Trophoblast cell (in vitro differentiated cells and primary cell): ENCODE measurements at regions not wholly inside any gene's neighbourhood (a gene's known extent, or its start where the extent isn't known, plus 50 kb on each side); places are given as distances from the start of the nearest gene placed in this dataset.

Experiments
- DNase-seq, 2 donors: peaks; one replicate each; pipeline ENCODE4 v3.0.0-alpha.2; 2016
- H2AFZ ChIP-seq: 2 replicates; pipeline ENCODE4 v1.6.1; 2013; ENCODE audit warnings: low read length, moderate library complexity, mild to moderate bottlenecking; ENCODE audit not compliant: insufficient read depth, poor library complexity
- H2AK5ac ChIP-seq: 2 replicates; pipeline ENCODE4 v1.6.1; 2013; ENCODE audit warnings: mild to moderate bottlenecking, low read length
- H2BK120ac ChIP-seq: 2 replicates; pipeline ENCODE4 v1.6.1; 2013; ENCODE audit warnings: low read length, mild to moderate bottlenecking, moderate library complexity; ENCODE audit not compliant: insufficient read depth, poor library complexity
- H2BK12ac ChIP-seq: 2 replicates; pipeline ENCODE4 v1.6.1; 2013; ENCODE audit warnings: mild to moderate bottlenecking, low read length, moderate library complexity
- H2BK5ac ChIP-seq: 2 replicates; pipeline ENCODE4 v1.6.1; 2013; ENCODE audit warnings: low read length, low read depth, moderate library complexity, mild to moderate bottlenecking; ENCODE audit not compliant: poor library complexity
- H3K14ac ChIP-seq: 2 replicates; pipeline ENCODE4 v1.6.1; 2013; ENCODE audit warnings: mild to moderate bottlenecking, low read length
- H3K18ac ChIP-seq: 2 replicates; pipeline ENCODE4 v1.6.1; 2013; ENCODE audit warnings: mild to moderate bottlenecking, low read length
- H3K23ac ChIP-seq: 2 replicates; pipeline ENCODE4 v1.6.1; 2013; ENCODE audit warnings: low read length
- H3K27ac ChIP-seq: 2 replicates; pipeline ENCODE4 v1.5.1; 2013; ENCODE audit warnings: low read depth, mild to moderate bottlenecking, inconsistent platforms, low read length, moderate library complexity
- H3K27me3 ChIP-seq: 2 replicates; pipeline ENCODE4 v1.6.1; 2013; ENCODE audit warnings: inconsistent platforms, mild to moderate bottlenecking, low read length, moderate library complexity; ENCODE audit not compliant: insufficient read depth
- H3K36me3 ChIP-seq, 2 experiments: 1 replicate in 1 of 2; 2 replicates in 1 of 2; pipeline ENCODE4 v1.6.1; 2013; ENCODE audit warnings: low read length in 2 of 2, mild to moderate bottlenecking in 2 of 2, moderate library complexity in 1 of 2; ENCODE audit not compliant: insufficient read depth in 2 of 2, control insufficient read depth in 1 of 2
- H3K4ac ChIP-seq: 2 replicates; pipeline ENCODE4 v1.6.1; 2013; ENCODE audit warnings: low read depth, mild to moderate bottlenecking, low read length, moderate library complexity
- H3K4me1 ChIP-seq, 2 experiments: 1 replicate in 1 of 2; 2 replicates in 1 of 2; pipeline ENCODE4 v1.6.1; 2013; ENCODE audit warnings: low read length in 2 of 2, mild to moderate bottlenecking in 2 of 2, moderate library complexity in 1 of 2; ENCODE audit not compliant: insufficient read depth in 2 of 2, control insufficient read depth in 1 of 2
- H3K4me2 ChIP-seq: 2 replicates; pipeline ENCODE4 v1.6.1; 2013; ENCODE audit warnings: inconsistent platforms, mild to moderate bottlenecking, low read length, moderate library complexity
- H3K4me3 ChIP-seq: 2 replicates; pipeline ENCODE4 v1.5.1; 2013; ENCODE audit warnings: mild to moderate bottlenecking, low read depth, low read length, inconsistent platforms
- H3K79me1 ChIP-seq: one replicate; pipeline ENCODE4 v1.6.1; 2013; ENCODE audit warnings: low read length
- H3K79me2 ChIP-seq: 2 replicates; pipeline ENCODE4 v1.6.1; 2013; ENCODE audit warnings: low read length, mild to moderate bottlenecking; ENCODE audit not compliant: control insufficient read depth, insufficient read depth, poor library complexity
- H3K9ac ChIP-seq: 2 replicates; pipeline ENCODE4 v1.6.1; 2013; ENCODE audit warnings: mild to moderate bottlenecking, low read length
- H3K9me3 ChIP-seq: 2 replicates; pipeline ENCODE4 v1.6.1; 2013; ENCODE audit warnings: low read depth, mild to moderate bottlenecking, control low read depth, inconsistent platforms, low read length; ENCODE audit not compliant: insufficient read depth
- H4K12ac ChIP-seq: 2 replicates; pipeline ENCODE4 v1.6.1; 2013; ENCODE audit warnings: low read depth, mild to moderate bottlenecking, low read length, moderate library complexity
- H4K8ac ChIP-seq: 2 replicates; pipeline ENCODE4 v1.6.1; 2013; ENCODE audit warnings: low read depth, mild to moderate bottlenecking, low read length, moderate library complexity
- H4K91ac ChIP-seq: one replicate; pipeline ENCODE4 v1.6.1; 2013; ENCODE audit warnings: low read depth, mild to moderate bottlenecking, low read length, moderate library complexity
- WGBS: extraction: QIAGEN DNeasy Blood & Tissue Kit; methylation state at CpG from one replicate; pipeline ENCODE4 v1.1.7; 2013; ENCODE audit warnings: missing lambda C conversion rate; ENCODE audit not compliant: insufficient read length, insufficient coverage; ENCODE audit errors: extremely low coverage; 5-methylcytosine and 5-hydroxymethylcytosine counted together

DNA sequence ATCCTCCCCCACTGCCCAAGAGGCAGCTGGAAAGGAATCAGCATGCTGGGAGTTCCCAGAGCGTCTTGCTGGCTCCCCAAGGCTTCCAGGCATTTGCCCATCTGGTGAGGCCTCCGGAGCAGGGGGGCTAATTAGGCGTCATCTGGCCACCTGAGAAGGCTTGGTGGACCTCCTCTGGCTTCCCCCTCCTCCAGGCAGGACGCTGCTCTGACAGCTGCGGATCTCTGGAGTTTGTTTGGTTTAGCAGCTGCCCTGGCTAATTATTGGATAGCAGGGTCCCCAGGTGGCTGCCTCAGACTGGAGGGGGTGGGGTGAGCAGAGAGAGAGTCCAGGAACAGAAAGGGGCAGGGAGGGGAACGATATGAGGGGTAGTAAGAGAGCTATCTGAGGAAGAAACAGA, 425.2 kb upstream of the MEX3C start:
- Histone ChIP-seq H3K36me3 (no peaks in the 10 kb centered on the region), H2AFZ (no peak overlapping the region), H3K18ac (no peak overlapping the region), H3K9ac (no peak overlapping the region), H3K4me3 (no peak overlapping the region), H3K79me1 (no peaks in the 10 kb centered on the region), H2AK5ac (no peak overlapping the region), H3K9me3 (no peaks in the 10 kb centered on the region), H3K27me3 (no peaks in the 10 kb centered on the region), H2BK5ac (no peak overlapping the region), H3K79me2 (no peaks in the 10 kb centered on the region), H3K4me2 (no peak overlapping the region), H3K4me1 (no peaks in the 10 kb centered on the region), H3K23ac (no peak overlapping the region), H3K27ac (no peak overlapping the region), H4K12ac (no peak overlapping the region), H3K4ac (no peak overlapping the region), H2BK120ac (no peak overlapping the region), H2BK12ac (no peak overlapping the region), H3K14ac (no peak overlapping the region), H4K91ac (no peak overlapping the region), H4K8ac (no peak overlapping the region)
- DNase-seq = no peak
- no CpG with 5 or more reads among the region's 6 CpGs for WGBS

- H3K4me2 ChIP-seq = no peak overlapping the region
- H3K18ac ChIP-seq = no peak overlapping the region
- H3K23ac ChIP-seq = no peak overlapping the region
- no peaks in the 10 kb centered on the region for H3K36me3 ChIP-seq
- H3K79me2 ChIP-seq = no peaks in the 10 kb centered on the region
- H3K27ac ChIP-seq = no peak overlapping the region
- no peak overlapping the region for H4K12ac ChIP-seq
- H3K4ac ChIP-seq = no peak overlapping the region
- no peaks in the 10 kb centered on the region for H3K79me1 ChIP-seq
- no peak overlapping the region for H3K4me3 ChIP-seq
- no peaks in the 10 kb centered on the region for H3K9me3 ChIP-seq
- no peak for DNase-seq
- no peaks in the 10 kb centered on the region for H3K4me1 ChIP-seq
- WGBS = no CpG with 5 or more reads among the region's 1 CpG
- no peak overlapping the region for H2BK120ac ChIP-seq
- H2BK5ac ChIP-seq = no peak overlapping the region
- H3K9ac ChIP-seq = no peak overlapping the region
- no peak overlapping the region for H2AK5ac ChIP-seq
- no peak overlapping the region for H2BK12ac ChIP-seq
- no peaks in the 10 kb centered on the region for H3K27me3 ChIP-seq
- H2AFZ ChIP-seq = no peak overlapping the region
- H3K14ac ChIP-seq = no peak overlapping the region
- H4K91ac ChIP-seq = no peak overlapping the region
- no peak overlapping the region for H4K8ac ChIP-seq
Observed at GRCh38 chr18:51623653-51624052, 426.2 kb upstream of the MEX3C start.

DNA sequence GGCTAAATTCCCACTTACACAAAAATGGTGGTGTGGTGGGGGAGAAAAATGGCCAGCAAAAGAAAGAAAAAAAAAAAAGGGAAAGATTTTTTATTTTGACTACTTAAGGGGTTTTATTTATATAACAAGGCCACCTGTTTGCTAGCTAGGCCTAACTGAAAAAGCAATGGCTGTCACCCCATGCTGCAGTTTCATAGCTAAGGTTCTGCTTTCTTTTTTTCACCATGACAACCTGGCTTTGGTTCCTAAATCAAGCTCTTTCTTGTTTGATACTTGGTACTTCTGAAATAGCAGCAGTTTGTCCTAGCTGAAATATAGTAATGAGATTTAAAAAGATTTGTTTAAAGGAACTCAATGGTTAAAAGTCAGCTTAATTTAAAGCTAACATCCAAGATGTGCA, 433.2 kb upstream of the MEX3C start:
- H4K91ac ChIP-seq = no peak overlapping the region

GRCh38 chr18:51637881-51638280, 440.4 kb upstream of the MEX3C start:
- Histone ChIP-seq H3K4me1 (no peaks in the 10 kb centered on the region), H3K27ac (no peak overlapping the region), H3K4ac (no peak overlapping the region), H3K79me2 (no peaks in the 10 kb centered on the region), H3K9me3 (no peaks in the 10 kb centered on the region), H3K27me3 (no peaks in the 10 kb centered on the region), H2AFZ (no peak overlapping the region), H4K91ac (no peak overlapping the region), H3K36me3 (no peaks in the 10 kb centered on the region), H4K12ac (no peak overlapping the region), H3K9ac (no peak overlapping the region), H2BK5ac (no peak overlapping the region), H3K79me1 (no peaks in the 10 kb centered on the region), H2BK12ac (no peak overlapping the region), H3K4me3 (no peak overlapping the region), H3K18ac (no peak overlapping the region), H2BK120ac (no peak overlapping the region), H3K14ac (no peak overlapping the region), H3K23ac (no peak overlapping the region), H3K4me2 (no peak overlapping the region), H2AK5ac (no peak overlapping the region), H4K8ac (no peak overlapping the region)
- WGBS = 100% methylated on average over 1 of the region's 4 CpGs
- DNase-seq = no peak

More for the DNA sequence above, 433.2 kb upstream of the MEX3C start:
- H3K4me1 ChIP-seq = no peaks in the 10 kb centered on the region
- no peak overlapping the region for H3K4ac ChIP-seq
- H4K12ac ChIP-seq = no peak overlapping the region
- H2AK5ac ChIP-seq = no peak overlapping the region
- no peaks in the 10 kb centered on the region for H3K79me1 ChIP-seq
- H4K8ac ChIP-seq = no peak overlapping the region
- H3K4me2 ChIP-seq = no peak overlapping the region
- H3K18ac ChIP-seq = no peak overlapping the region
- no peak overlapping the region for H3K23ac ChIP-seq
- H3K27ac ChIP-seq = no peak overlapping the region
- no peaks in the 10 kb centered on the region for H3K36me3 ChIP-seq
- H2BK120ac ChIP-seq = no peak overlapping the region
- H2BK5ac ChIP-seq = no peak overlapping the region
- no peaks in the 10 kb centered on the region for H3K9me3 ChIP-seq
- no peaks in the 10 kb centered on the region for H3K79me2 ChIP-seq
- DNase-seq = no peak
- H2AFZ ChIP-seq = no peak overlapping the region
- no peak overlapping the region for H3K14ac ChIP-seq
- H2BK12ac ChIP-seq = no peak overlapping the region
- no peak overlapping the region for H3K4me3 ChIP-seq
- H3K9ac ChIP-seq = no peak overlapping the region
- no peaks in the 10 kb centered on the region for H3K27me3 ChIP-seq

- no peak overlapping the region for H3K18ac ChIP-seq
- H2BK120ac ChIP-seq = no peak overlapping the region
- no peak overlapping the region for H2AFZ ChIP-seq
- no peak overlapping the region for H3K4me3 ChIP-seq
- no peak overlapping the region for H3K27ac ChIP-seq
- no peak for DNase-seq
- no peak overlapping the region for H3K9ac ChIP-seq
- no peaks in the 10 kb centered on the region for H3K36me3 ChIP-seq
- H2AK5ac ChIP-seq = no peak overlapping the region
- H3K9me3 ChIP-seq = no peaks in the 10 kb centered on the region
- no peak overlapping the region for H3K23ac ChIP-seq
- no peak overlapping the region for H3K14ac ChIP-seq
- H3K79me1 ChIP-seq = no peaks in the 10 kb centered on the region
- H3K79me2 ChIP-seq = no peaks in the 10 kb centered on the region
- no peaks in the 10 kb centered on the region for H3K4me1 ChIP-seq
- no peak overlapping the region for H4K8ac ChIP-seq
- no peaks in the 10 kb centered on the region for H3K27me3 ChIP-seq
- H2BK5ac ChIP-seq = no peak overlapping the region
- no peak overlapping the region for H3K4ac ChIP-seq
- H4K91ac ChIP-seq = no peak overlapping the region
- no peak overlapping the region for H3K4me2 ChIP-seq
- H2BK12ac ChIP-seq = no peak overlapping the region
- no peak overlapping the region for H4K12ac ChIP-seq
Observed at GRCh38 chr18:51639541-51639940, 442.1 kb upstream of the MEX3C start.
